OCI-LY1 (cell line): ENCODE measurements at regions not wholly inside any gene's neighbourhood (a gene's known extent, or its start where the extent isn't known, plus 50 kb on each side); places are given as distances from the start of the nearest gene placed in this dataset.

ENCODE experiments used
- H2AFZ ChIP-seq: fragments of 200-600 bp; sonication (generic), shearing (Covaris generic); 2 replicates; pipeline ENCODE4 v1.6.0; 2014; ENCODE audit warnings: antibody characterized with exemption, mild to moderate bottlenecking, low read length
- H3F3A ChIP-seq: fragments of 200-600 bp; sonication (generic), shearing (Covaris generic); 2 replicates; pipeline ENCODE4 v1.6.0; 2014; ENCODE audit warnings: mild to moderate bottlenecking, antibody characterized with exemption, low read length, moderate library complexity; ENCODE audit not compliant: insufficient read depth
- H3K27ac ChIP-seq: fragments of 200-600 bp; sonication (generic); 2 replicates; pipeline ENCODE4 v1.5.1; 2014; ENCODE audit warnings: low read length, mixed run types, mild to moderate bottlenecking, low read depth; ENCODE audit not compliant: poor library complexity, severe bottlenecking
- H3K27me3 ChIP-seq: fragments of 200-600 bp; sonication (generic); 2 replicates; pipeline ENCODE4 v1.6.0; 2014; ENCODE audit warnings: antibody characterized with exemption, mild to moderate bottlenecking, low read length, moderate library complexity; ENCODE audit not compliant: insufficient read depth
- H3K36me3 ChIP-seq: fragments of 200-600 bp; sonication (generic); 2 replicates; pipeline ENCODE4 v1.6.1; 2014; ENCODE audit warnings: mild to moderate bottlenecking, antibody characterized with exemption, low read length, moderate library complexity, mixed read lengths; ENCODE audit not compliant: insufficient read depth
- H3K4me1 ChIP-seq: fragments of 200-600 bp; sonication (generic); 2 replicates; pipeline ENCODE4 v1.5.1; 2014; ENCODE audit warnings: mild to moderate bottlenecking, low read length, moderate library complexity; ENCODE audit not compliant: insufficient read depth, severe bottlenecking
- H3K4me2 ChIP-seq: fragments of 200-600 bp; sonication (generic), shearing (Covaris generic); 2 replicates; pipeline ENCODE4 v1.6.1; 2014; ENCODE audit warnings: low read length
- H3K4me3 ChIP-seq: fragments of 200-600 bp; sonication (generic); 2 replicates; pipeline ENCODE4 v1.5.1; 2014; ENCODE audit warnings: low read length, low read depth, mild to moderate bottlenecking, mixed read lengths; ENCODE audit not compliant: poor library complexity, severe bottlenecking
- H3K79me2 ChIP-seq: fragments of 200-600 bp; shearing (Covaris generic); 2 replicates; pipeline ENCODE4 v1.6.1; 2016; ENCODE audit warnings: mixed run types, low read length, mixed read lengths; ENCODE audit not compliant: insufficient read depth
- H3K9ac ChIP-seq: fragments of 200-600 bp; sonication (generic), shearing (Covaris generic); 2 replicates; pipeline ENCODE4 v1.6.1; 2014; ENCODE audit warnings: mild to moderate bottlenecking, low read length, mixed read lengths
- H3K9me2 ChIP-seq: fragments of 200-600 bp; sonication (generic), shearing (Covaris generic); 2 replicates; pipeline ENCODE4 v1.6.1; 2014; ENCODE audit warnings: low read depth, mild to moderate bottlenecking, low read length, mixed read lengths
- H3K9me3 ChIP-seq: fragments of 200-600 bp; shearing (Covaris generic); 2 replicates; pipeline ENCODE4 v1.6.1; 2014; ENCODE audit warnings: low read length, mixed read lengths
- H4K20me1 ChIP-seq: fragments of 200-600 bp; sonication (generic), shearing (Covaris generic); 2 replicates; pipeline ENCODE4 v1.6.0; 2016; ENCODE audit warnings: mild to moderate bottlenecking, low read length; ENCODE audit not compliant: insufficient read depth
- EZH2 ChIP-seq: fragments of 200-600 bp; sonication (generic), shearing (Covaris generic); IDR thresholded peaks from 2 replicates; pipeline ENCODE4 v1.8.0; 2017; ENCODE audit warnings: borderline replicate concordance, mixed run types, mild to moderate bottlenecking, antibody characterized with exemption, low read length, moderate library complexity, mixed read lengths
- TF ChIP-seq, protein P1 (sequence below): fragments of 200-600 bp; sonication (generic), shearing (Covaris generic); IDR thresholded peaks from 2 replicates; pipeline ENCODE4 v1.5.1; 2017; ENCODE audit warnings: mild to moderate bottlenecking, antibody characterized with exemption, low read length, moderate library complexity, mixed read lengths

GRCh38 chr9:75531588-75531987 lies 358.9 kb upstream of the PCSK5 start:
- no peaks in the 10 kb centered on the region for H3K36me3 ChIP-seq
- no peaks in the 10 kb centered on the region for H3K9me2 ChIP-seq
- no peak overlapping the region for H3K4me2 ChIP-seq
- no peaks in the 10 kb centered on the region for H4K20me1 ChIP-seq
- H3F3A ChIP-seq, result no peaks in the 10 kb centered on the region
- H3K9ac ChIP-seq, result no peak overlapping the region
- H3K4me1 ChIP-seq, result no peaks in the 10 kb centered on the region
- no peaks in the 10 kb centered on the region for H3K9me3 ChIP-seq
- H3K79me2 ChIP-seq, result no peaks in the 10 kb centered on the region
- H3K27me3 ChIP-seq, result no peaks in the 10 kb centered on the region
- no peak overlapping the region for H3K4me3 ChIP-seq
- TF ChIP-seq, protein P1, sequence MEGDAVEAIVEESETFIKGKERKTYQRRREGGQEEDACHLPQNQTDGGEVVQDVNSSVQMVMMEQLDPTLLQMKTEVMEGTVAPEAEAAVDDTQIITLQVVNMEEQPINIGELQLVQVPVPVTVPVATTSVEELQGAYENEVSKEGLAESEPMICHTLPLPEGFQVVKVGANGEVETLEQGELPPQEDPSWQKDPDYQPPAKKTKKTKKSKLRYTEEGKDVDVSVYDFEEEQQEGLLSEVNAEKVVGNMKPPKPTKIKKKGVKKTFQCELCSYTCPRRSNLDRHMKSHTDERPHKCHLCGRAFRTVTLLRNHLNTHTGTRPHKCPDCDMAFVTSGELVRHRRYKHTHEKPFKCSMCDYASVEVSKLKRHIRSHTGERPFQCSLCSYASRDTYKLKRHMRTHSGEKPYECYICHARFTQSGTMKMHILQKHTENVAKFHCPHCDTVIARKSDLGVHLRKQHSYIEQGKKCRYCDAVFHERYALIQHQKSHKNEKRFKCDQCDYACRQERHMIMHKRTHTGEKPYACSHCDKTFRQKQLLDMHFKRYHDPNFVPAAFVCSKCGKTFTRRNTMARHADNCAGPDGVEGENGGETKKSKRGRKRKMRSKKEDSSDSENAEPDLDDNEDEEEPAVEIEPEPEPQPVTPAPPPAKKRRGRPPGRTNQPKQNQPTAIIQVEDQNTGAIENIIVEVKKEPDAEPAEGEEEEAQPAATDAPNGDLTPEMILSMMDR, result no peak
- no peak for TF ChIP-seq EZH2
- no peak overlapping the region for H2AFZ ChIP-seq
- no peak overlapping the region for H3K27ac ChIP-seq

DNA sequence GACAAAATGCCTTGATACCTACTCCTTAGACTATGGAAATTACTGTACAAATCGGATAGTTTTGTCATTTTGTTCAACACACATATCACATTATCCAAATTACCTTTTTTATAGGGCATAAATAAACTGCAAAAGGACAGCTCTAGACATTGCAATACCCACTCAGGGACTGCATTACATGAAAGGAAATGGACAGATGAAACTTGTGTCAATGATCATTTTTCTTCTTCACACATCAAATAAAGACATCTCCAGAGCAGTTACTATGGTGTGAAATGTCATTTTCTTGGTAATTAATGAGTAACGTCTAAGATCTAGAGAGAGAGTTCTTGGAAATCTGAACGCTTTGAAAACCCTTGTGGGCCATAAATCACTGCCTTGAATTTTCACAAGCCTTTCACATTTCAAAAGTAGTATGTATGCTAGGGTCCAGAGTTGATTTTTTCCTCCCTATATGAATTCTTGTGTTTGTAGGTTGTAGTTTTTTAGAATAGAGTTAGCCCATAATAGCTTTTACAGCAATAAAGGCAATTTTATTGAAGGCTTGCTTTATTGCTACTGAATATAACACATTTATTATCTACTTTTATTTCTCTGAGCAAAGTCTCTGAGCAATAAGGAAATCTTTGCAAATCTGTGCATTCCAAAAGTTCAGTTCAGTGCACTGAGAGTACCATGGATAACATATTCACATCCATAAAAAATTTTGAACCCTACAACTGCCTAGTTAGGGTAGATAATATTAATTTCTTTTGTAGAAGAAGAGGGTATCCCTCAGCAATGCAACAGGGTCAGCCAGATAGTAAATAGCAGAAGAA lies 358.0 kb upstream of the PCSK5 start:
- Histone ChIP-seq H3K27me3 (no peaks in the 10 kb centered on the region), H4K20me1 (no peaks in the 10 kb centered on the region), H3K9me2 (no peaks in the 10 kb centered on the region), H3K4me1 (no peaks in the 10 kb centered on the region), H3K9me3 (no peaks in the 10 kb centered on the region), H3K4me2 (no peak overlapping the region), H3K4me3 (no peak overlapping the region), H2AFZ (no peak overlapping the region), H3K36me3 (no peaks in the 10 kb centered on the region), H3K79me2 (no peaks in the 10 kb centered on the region), H3K27ac (no peak overlapping the region), H3K9ac (no peak overlapping the region), H3F3A (no peaks in the 10 kb centered on the region)
- TF ChIP-seq EZH2, result no peak
- TF ChIP-seq, protein P1, result no peak

GRCh38 chr9:75539523-75539922 lies 350.9 kb upstream of the PCSK5 start:
- Histone ChIP-seq H3K4me1 (no peaks in the 10 kb centered on the region), H4K20me1 (no peaks in the 10 kb centered on the region), H3K9me3 (no peaks in the 10 kb centered on the region), H3K27ac (no peak overlapping the region), H3K36me3 (no peaks in the 10 kb centered on the region), H3K4me2 (no peak overlapping the region), H3K9me2 (no peaks in the 10 kb centered on the region), H3K79me2 (no peaks in the 10 kb centered on the region), H3F3A (no peaks in the 10 kb centered on the region), H2AFZ (no peak overlapping the region), H3K4me3 (no peak overlapping the region), H3K27me3 (no peaks in the 10 kb centered on the region), H3K9ac (no peak overlapping the region)
- TF ChIP-seq EZH2, result no peak
- TF ChIP-seq, protein P1, result no peak
